ENCODE measurements at regions not wholly inside any gene's neighbourhood (a gene's known extent, or its start where the extent isn't known, plus 50 kb on each side); places are given as distances from the start of the nearest gene placed in this dataset.

GRCh38 chr9:11779971-11780370 lies 913.2 kb upstream of the TYRP1 start:
- intact Hi-C loops (cut with DNase I), result no loop called here
- TF ChIP-seq, protein P1, sequence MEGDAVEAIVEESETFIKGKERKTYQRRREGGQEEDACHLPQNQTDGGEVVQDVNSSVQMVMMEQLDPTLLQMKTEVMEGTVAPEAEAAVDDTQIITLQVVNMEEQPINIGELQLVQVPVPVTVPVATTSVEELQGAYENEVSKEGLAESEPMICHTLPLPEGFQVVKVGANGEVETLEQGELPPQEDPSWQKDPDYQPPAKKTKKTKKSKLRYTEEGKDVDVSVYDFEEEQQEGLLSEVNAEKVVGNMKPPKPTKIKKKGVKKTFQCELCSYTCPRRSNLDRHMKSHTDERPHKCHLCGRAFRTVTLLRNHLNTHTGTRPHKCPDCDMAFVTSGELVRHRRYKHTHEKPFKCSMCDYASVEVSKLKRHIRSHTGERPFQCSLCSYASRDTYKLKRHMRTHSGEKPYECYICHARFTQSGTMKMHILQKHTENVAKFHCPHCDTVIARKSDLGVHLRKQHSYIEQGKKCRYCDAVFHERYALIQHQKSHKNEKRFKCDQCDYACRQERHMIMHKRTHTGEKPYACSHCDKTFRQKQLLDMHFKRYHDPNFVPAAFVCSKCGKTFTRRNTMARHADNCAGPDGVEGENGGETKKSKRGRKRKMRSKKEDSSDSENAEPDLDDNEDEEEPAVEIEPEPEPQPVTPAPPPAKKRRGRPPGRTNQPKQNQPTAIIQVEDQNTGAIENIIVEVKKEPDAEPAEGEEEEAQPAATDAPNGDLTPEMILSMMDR (IDR thresholded peaks at IDR 0.05), result no peak
- TF ChIP-seq POLR2A (IDR thresholded peaks at IDR 0.05), result no peak
- WGBS, 4 donors, result 72 to 81% (median 77%) methylated on average over 4 of the region's 4 CpGs
- Histone ChIP-seq H3K9me3 (replicated peaks in 1 of 3) (no peaks in the 10 kb centered on the region), H3K27ac (no peak overlapping the region), H3K36me3 (replicated peaks in 1 of 2) (no peaks in the 10 kb centered on the region), H3K4me1 (replicated peaks in 1 of 2) (no peaks in the 10 kb centered on the region), H3K4me3 (no peak overlapping the region), H3K27me3 (no peaks in the 10 kb centered on the region)
- DNase-seq, result no peak

GRCh38 chr9:11792870-11793269 lies 900.3 kb upstream of the TYRP1 start:
- H3K27me3 ChIP-seq, result no peaks in the 10 kb centered on the region
- no peak overlapping the region for H3K4me3 ChIP-seq
- WGBS, 4 donors, result 83 to 90% (median 89%) methylated on average over 1 of the region's 1 CpG
- intact Hi-C loops (cut with DNase I), result no loop called here
- DNase-seq, result no peak
- no peak for TF ChIP-seq POLR2A (IDR thresholded peaks at IDR 0.05)
- TF ChIP-seq, protein P1 (IDR thresholded peaks at IDR 0.05), result no peak
- H3K4me1 ChIP-seq (replicated peaks in 1 of 2), result no peaks in the 10 kb centered on the region
- no peaks in the 10 kb centered on the region for H3K36me3 ChIP-seq (replicated peaks in 1 of 2)
- no peak overlapping the region for H3K27ac ChIP-seq
- H3K9me3 ChIP-seq (replicated peaks in 1 of 3), result no peaks in the 10 kb centered on the region

- Histone ChIP-seq H3K27me3 (no peaks in the 10 kb centered on the region), H3K36me3 (replicated peaks in 1 of 2) (no peaks in the 10 kb centered on the region), H3K4me1 (replicated peaks in 1 of 2) (no peaks in the 10 kb centered on the region), H3K4me3 (no peak overlapping the region), H3K27ac (no peak overlapping the region), H3K9me3 (replicated peaks in 1 of 3) (no peaks in the 10 kb centered on the region)
- no peak for DNase-seq
- intact Hi-C loops (cut with DNase I), result no loop called here
- TF ChIP-seq, protein P1 (IDR thresholded peaks at IDR 0.05), result no peak
- no peak for TF ChIP-seq POLR2A (IDR thresholded peaks at IDR 0.05)
- 85 to 94% (median 91%) methylated on average over 4 to 5 of the region's 5 CpGs for WGBS, 4 donors
Measured at GRCh38 chr9:11794984-11795383, 898.2 kb upstream of the TYRP1 start.

GRCh38 chr9:11805969-11806368 lies 887.2 kb upstream of the TYRP1 start:
- intact Hi-C loops (cut with DNase I), result no loop called here
- DNase-seq, result no peak
- 63 to 89% (median 83%) methylated on average over 5 of the region's 5 CpGs for WGBS, 4 donors
- H3K27ac ChIP-seq, result no peak overlapping the region
- no peaks in the 10 kb centered on the region for H3K27me3 ChIP-seq
- no peaks in the 10 kb centered on the region for H3K9me3 ChIP-seq (replicated peaks in 1 of 3)
- no peaks in the 10 kb centered on the region for H3K4me1 ChIP-seq (replicated peaks in 1 of 2)
- TF ChIP-seq POLR2A (IDR thresholded peaks at IDR 0.05), result no peak
- TF ChIP-seq, protein P1 (IDR thresholded peaks at IDR 0.05), result no peak
- no peak overlapping the region for H3K4me3 ChIP-seq
- no peaks in the 10 kb centered on the region for H3K36me3 ChIP-seq (replicated peaks in 1 of 2)
